ENCODE measurements at regions not wholly inside any gene's neighbourhood (a gene's known extent, or its start where the extent isn't known, plus 50 kb on each side); places are given as distances from the start of the nearest gene placed in this dataset.

- H3K4me3 ChIP-seq (replicated peaks in 1 of 4; ENCODE audit: control extremely low read depth in 1 of 4, insufficient read depth in 1 of 4, low read depth in 3 of 4, low read length in 4 of 4): no peak overlapping the region
- no peak overlapping the region for H2AFZ ChIP-seq (ENCODE audit: low read length)
- no peaks in the 10 kb centered on the region for H3K79me2 ChIP-seq (ENCODE audit: control insufficient read depth, insufficient read depth, low read length)
- H4K20me1 ChIP-seq (ENCODE audit: control insufficient read depth, extremely low read depth, insufficient read depth, low read length): no peaks in the 10 kb centered on the region
- no peak overlapping the region for H3K27ac ChIP-seq (ENCODE audit: insufficient read depth, low read length)
- H3K4me2 ChIP-seq (ENCODE audit: extremely low read depth, insufficient read depth, low read length): peak overlapping the region; percentile 3
- H3K9me3 ChIP-seq (ENCODE audit: control insufficient read depth, insufficient read depth, low read depth, low read length): no peaks in the 10 kb centered on the region
- TF ChIP-seq, protein P1, sequence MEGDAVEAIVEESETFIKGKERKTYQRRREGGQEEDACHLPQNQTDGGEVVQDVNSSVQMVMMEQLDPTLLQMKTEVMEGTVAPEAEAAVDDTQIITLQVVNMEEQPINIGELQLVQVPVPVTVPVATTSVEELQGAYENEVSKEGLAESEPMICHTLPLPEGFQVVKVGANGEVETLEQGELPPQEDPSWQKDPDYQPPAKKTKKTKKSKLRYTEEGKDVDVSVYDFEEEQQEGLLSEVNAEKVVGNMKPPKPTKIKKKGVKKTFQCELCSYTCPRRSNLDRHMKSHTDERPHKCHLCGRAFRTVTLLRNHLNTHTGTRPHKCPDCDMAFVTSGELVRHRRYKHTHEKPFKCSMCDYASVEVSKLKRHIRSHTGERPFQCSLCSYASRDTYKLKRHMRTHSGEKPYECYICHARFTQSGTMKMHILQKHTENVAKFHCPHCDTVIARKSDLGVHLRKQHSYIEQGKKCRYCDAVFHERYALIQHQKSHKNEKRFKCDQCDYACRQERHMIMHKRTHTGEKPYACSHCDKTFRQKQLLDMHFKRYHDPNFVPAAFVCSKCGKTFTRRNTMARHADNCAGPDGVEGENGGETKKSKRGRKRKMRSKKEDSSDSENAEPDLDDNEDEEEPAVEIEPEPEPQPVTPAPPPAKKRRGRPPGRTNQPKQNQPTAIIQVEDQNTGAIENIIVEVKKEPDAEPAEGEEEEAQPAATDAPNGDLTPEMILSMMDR (conservative IDR thresholded peaks at IDR 0.05 in 1 of 2, IDR thresholded peaks at IDR 0.05 in 1 of 2; ENCODE audit: low read depth in 1 of 2, low read length in 2 of 2): no peak
- no peak for TF ChIP-seq EZH2 (IDR thresholded peaks at IDR 0.05; ENCODE audit: low read length, missing control alignments)
- H3K36me3 ChIP-seq (ENCODE audit: control insufficient read depth, insufficient read depth, low read length): no peaks in the 10 kb centered on the region
- no peak for DNase-seq (ENCODE audit: low read depth in 2 of 2)
- H3K4me1 ChIP-seq (ENCODE audit: control insufficient read depth, extremely low read depth, insufficient read depth, low read length): peaks cover 7% of the 10 kb centered on the region
- no peak overlapping the region for H3K9ac ChIP-seq (ENCODE audit: insufficient read depth, low read length)
- H3K27me3 ChIP-seq (ENCODE audit: control insufficient read depth, insufficient read depth, low read length): no peaks in the 10 kb centered on the region
Observed at GRCh38 chr12:76707772-76708171, 56.1 kb upstream of the ZDHHC17 start.

DNA sequence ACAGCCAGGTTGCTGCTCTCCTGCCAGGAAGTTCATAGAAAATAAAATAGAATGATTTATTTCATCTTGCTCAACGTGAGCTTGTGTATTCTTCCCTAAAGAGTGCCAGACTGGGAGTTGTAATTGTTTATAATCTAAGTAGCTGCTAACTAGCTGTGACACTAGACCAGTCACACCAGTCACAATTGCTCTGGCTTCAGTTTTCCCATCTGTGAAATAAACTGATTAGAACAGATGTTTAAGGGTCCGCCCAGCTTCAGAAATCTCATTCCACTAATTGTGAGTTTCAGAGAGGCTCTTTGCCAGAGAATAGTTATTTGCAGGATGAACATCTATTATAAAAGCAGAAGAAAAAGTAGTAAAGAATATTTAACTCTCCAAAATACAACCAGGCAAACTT is 55.6 kb upstream of the ZDHHC17 start:
- Histone ChIP-seq H3K79me2 (ENCODE audit: control insufficient read depth, insufficient read depth, low read length) (no peaks in the 10 kb centered on the region), H3K36me3 (ENCODE audit: control insufficient read depth, insufficient read depth, low read length) (no peaks in the 10 kb centered on the region), H3K9ac (ENCODE audit: insufficient read depth, low read length) (no peak overlapping the region), H3K27me3 (ENCODE audit: control insufficient read depth, insufficient read depth, low read length) (no peaks in the 10 kb centered on the region), H3K4me2 (ENCODE audit: extremely low read depth, insufficient read depth, low read length) (no peak overlapping the region), H3K27ac (ENCODE audit: insufficient read depth, low read length) (no peak overlapping the region), H2AFZ (ENCODE audit: low read length) (no peak overlapping the region), H4K20me1 (ENCODE audit: control insufficient read depth, extremely low read depth, insufficient read depth, low read length) (no peaks in the 10 kb centered on the region), H3K9me3 (ENCODE audit: control insufficient read depth, insufficient read depth, low read depth, low read length) (no peaks in the 10 kb centered on the region), H3K4me3 (replicated peaks in 1 of 4; ENCODE audit: control extremely low read depth in 1 of 4, insufficient read depth in 1 of 4, low read depth in 3 of 4, low read length in 4 of 4) (no peak overlapping the region), H3K4me1 (ENCODE audit: control insufficient read depth, extremely low read depth, insufficient read depth, low read length) (peaks cover 7% of the 10 kb centered on the region)
- TF ChIP-seq, protein P1 (conservative IDR thresholded peaks at IDR 0.05 in 1 of 2, IDR thresholded peaks at IDR 0.05 in 1 of 2; ENCODE audit: low read depth in 1 of 2, low read length in 2 of 2): no peak
- no peak for TF ChIP-seq EZH2 (IDR thresholded peaks at IDR 0.05; ENCODE audit: low read length, missing control alignments)
- no peak for DNase-seq (ENCODE audit: low read depth in 2 of 2)

- Histone ChIP-seq H3K4me2 (ENCODE audit: extremely low read depth, insufficient read depth, low read length) (no peak overlapping the region), H2AFZ (ENCODE audit: low read length) (no peak overlapping the region), H3K9me3 (ENCODE audit: control insufficient read depth, insufficient read depth, low read depth, low read length) (no peaks in the 10 kb centered on the region), H3K36me3 (ENCODE audit: control insufficient read depth, insufficient read depth, low read length) (no peaks in the 10 kb centered on the region), H3K79me2 (ENCODE audit: control insufficient read depth, insufficient read depth, low read length) (no peaks in the 10 kb centered on the region), H3K27me3 (ENCODE audit: control insufficient read depth, insufficient read depth, low read length) (no peaks in the 10 kb centered on the region), H4K20me1 (ENCODE audit: control insufficient read depth, extremely low read depth, insufficient read depth, low read length) (no peaks in the 10 kb centered on the region), H3K27ac (ENCODE audit: insufficient read depth, low read length) (no peak overlapping the region), H3K4me1 (ENCODE audit: control insufficient read depth, extremely low read depth, insufficient read depth, low read length) (peaks cover 2% of the 10 kb centered on the region), H3K9ac (ENCODE audit: insufficient read depth, low read length) (no peak overlapping the region), H3K4me3 (replicated peaks in 1 of 4; ENCODE audit: control extremely low read depth in 1 of 4, insufficient read depth in 1 of 4, low read depth in 3 of 4, low read length in 4 of 4) (no peak overlapping the region)
- DNase-seq (ENCODE audit: low read depth in 2 of 2): peak in 1 of 2 donors; percentile 34
- TF ChIP-seq, protein P1 (conservative IDR thresholded peaks at IDR 0.05 in 1 of 2, IDR thresholded peaks at IDR 0.05 in 1 of 2; ENCODE audit: low read depth in 1 of 2, low read length in 2 of 2): no peak
- no peak for TF ChIP-seq EZH2 (IDR thresholded peaks at IDR 0.05; ENCODE audit: low read length, missing control alignments)
Observed at GRCh38 chr12:76711241-76711640, 52.7 kb upstream of the ZDHHC17 start.
